GM21390 (cell line): ENCODE measurements at regions not wholly inside any gene's neighbourhood (a gene's known extent, or its start where the extent isn't known, plus 50 kb on each side); places are given as distances from the start of the nearest gene placed in this dataset.
A peak's percentile ranks its signal among the peaks of the same experiment; 100 is the strongest.
"Not testable (repeated sequence)": the region's sequence is repeated elsewhere in the genome, so short reads cannot be mapped to it uniquely, and the experiment has no call there.

Source experiments
- ATAC-seq: cut with Tn5 transposase; IDR thresholded peaks from one replicate; pipeline ENCODE4 v1.9.1; 2021; ENCODE audit not compliant: unreplicated experiment

DNA sequence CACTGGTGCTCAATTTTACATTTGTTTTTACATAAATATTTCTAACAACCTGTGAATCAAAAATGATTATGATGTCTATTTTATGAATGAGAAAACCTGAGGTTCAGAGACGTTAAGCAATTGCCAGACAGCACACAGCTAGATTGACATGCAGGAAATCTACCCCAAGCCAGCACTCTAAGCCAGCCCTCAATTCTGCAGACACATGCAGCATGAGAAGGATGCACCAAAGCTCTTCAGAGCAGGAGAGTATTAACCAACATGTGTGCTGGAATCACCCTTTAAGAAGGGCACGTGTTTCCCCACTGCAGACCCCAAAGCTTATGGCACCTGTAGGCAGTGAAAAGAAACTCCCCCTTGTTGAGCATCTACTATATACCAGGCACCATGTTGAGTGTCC lies 126.1 kb upstream of the ARHGEF3 start:
- no peak for ATAC-seq

DNA sequence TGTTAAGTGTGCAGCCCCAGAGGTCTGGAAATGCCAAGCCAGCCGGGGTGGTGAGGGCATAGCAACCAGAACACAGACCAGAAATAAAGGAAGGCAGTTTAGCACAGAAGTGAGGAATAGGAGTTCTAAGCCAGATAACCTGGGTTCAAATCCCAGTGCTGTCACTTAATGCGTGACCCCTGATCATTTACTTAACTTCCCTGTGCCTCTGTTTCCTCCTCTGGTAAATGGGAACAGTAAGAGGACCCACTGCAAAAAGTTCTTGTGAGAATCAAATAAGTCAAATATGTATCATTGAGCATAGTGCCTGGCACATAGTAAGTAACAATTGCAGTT lies 125.2 kb upstream of the ARHGEF3 start:
- no peak for ATAC-seq

DNA sequence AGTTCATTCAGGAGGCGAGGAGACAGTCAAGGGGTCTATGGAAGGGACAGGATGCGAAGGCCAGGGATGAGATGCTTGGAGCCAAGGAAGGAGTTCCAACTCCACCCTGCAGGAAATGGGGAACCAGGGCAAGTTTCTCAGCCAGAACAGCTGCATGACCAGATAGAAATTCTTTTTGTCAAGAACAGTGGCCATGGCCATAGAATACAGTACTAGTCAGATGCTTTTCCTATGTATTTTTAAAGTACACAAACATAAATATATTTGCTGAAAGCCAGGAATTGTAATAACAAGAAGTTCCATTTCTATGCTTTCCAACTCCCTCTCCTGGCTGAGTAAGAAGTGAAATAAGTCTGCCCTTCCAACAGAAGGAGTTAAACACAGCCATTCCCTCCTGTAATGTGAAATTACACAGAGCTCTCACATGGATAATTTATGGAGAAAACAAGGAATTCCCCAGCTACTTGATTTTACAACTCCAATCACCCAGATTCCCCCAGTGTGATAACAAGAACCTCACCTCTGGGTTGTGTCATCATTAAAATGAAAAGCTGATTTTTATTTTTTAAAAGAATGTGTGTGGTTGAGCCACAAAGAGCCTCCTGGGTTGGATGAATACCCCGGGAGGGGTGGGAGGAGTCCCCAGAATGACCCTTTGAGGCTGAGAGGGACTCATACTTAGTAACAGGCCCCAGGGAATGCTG lies 124.6 kb upstream of the ARHGEF3 start:
- ATAC-seq: no peak

DNA sequence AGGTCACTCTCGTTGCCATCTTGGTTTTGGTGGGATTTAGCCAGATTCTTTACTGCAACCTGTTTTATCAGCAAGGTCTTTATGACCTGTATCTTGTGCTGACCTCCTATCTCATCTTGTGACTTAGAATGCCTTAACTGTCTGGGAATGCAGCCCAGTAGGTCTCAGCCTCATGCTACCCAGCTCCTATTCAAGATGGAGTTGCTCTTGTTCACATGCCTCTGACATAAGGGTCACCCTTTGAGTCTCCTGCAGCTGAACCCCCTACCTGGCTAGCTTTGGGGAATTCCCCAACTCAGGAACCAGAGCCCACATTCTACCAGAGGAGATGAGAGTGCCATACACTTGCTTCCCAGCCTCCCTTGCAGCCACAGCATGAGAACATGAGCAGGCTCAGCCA lies 123.0 kb upstream of the ARHGEF3 start:
- ATAC-seq: not testable (repeated sequence)

DNA sequence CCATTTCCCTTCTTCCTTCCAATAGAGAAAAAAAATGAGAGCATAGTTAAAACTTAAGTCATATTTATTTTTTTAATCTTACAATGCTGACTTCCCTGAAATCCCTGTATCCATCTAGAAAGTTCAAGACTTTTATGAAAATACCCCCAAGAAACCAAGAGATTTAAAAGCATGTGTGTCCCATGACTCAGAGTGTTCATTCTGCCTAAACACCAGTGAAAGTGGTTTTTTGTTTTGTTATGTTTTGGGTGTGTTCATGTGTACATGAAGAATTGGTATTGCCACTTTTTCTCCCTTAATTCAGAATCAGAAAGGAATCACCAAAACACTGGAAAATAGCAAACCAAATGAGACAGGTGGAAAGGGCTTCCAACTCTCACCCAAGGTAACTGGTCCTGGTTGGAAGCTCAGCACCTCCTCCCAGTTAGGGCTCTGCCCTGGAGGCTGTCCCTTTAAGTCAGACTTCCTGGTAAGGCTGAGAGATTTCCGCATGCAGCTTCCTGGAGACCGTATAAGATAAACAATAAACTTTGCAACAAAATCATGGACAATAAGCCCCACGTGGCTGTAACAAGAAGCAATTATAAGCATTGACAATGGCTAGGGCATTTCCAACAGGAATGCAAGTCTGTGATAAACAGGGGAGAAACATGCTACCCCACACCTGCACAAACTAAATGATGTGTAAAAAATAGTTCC lies 121.9 kb upstream of the ARHGEF3 start:
- ATAC-seq: no peak

DNA sequence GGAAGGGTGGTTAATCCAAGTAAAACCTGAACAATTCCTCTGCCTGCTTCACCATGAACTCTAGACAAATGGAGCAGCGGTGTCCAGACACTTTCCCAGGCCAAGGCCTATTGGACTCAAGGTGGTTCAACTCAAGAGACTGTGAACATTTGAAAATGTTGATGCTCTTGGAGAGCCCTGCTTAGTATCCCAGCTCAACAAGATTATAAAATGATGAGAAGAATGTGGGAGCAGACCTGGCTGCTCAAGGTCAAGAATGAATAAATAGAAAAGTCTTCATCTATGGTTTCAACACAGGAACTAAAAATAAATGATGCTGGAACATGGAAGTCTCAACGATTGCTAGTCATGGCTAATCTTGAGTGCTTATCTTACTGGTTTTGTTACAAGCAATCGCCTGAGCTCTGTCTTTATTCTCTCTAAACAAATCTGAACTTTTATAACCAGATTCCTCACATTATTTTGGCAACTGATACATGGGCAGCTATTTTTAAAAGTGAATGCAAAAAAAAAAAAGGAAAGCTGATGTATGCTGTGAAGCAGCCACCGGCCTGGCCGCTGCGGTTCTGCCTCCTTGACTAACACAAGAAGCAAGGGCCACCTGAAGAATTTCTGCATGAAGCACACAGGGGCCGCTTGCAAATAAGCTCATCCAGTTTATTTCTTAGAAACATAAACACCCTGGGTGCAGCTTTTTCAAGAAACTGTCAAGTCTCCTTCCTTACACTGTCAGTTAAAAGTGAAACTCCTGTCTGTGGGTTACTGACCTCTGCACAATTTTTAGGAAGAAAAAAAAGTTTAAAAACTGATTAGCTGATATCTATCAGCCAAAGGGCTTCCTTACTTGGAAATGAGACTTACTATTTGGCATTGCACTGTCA lies 120.1 kb upstream of the ARHGEF3 start:
- no peak for ATAC-seq

DNA sequence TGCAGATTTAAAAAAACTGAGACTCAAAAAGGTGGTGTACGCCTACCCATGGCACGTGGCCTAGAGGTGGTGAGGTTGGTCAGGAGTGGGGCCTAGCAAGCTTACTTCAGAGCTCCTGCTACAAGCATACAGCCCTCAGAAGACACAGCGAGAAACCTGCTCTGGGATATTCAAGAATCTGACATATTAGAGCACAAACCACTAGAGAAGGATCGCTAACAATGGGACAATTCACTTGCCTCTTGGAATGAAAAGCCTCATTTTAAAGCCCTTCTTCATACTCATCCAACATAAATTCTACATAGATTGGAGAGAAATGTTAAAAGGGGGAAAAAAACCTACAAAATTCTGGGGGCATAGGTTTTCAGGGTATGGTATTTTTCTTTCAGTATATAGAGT lies 118.0 kb upstream of the ARHGEF3 start:
- no peak for ATAC-seq

DNA sequence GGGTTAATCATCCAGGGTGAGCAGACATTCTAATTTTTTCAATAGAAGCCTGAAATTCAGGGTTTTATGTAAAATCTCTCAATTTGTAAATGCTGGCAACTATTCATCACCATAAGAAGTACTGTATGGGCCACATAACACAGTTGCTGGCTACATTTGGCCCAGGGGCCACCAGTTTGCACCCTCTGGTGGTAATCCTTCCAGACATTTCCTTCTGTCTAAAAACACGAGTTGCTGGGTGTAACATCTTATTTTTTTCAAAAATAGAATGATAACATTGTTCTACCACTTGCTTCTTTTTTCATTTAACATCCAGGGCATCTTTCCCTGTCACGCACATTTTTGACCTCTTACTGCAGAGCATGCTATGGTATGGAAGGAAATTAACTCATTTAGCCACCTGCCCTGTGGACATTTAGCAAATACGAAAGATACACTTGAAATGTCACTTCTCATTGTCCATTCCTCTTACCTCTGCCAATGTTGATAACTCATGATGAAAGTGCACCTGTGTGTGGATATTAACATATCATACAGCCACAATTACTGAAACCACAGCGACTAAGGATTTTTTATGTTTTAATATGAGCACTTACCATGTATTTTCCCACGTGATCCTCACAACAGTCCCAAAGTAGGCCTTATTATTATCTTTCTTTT lies 117.5 kb upstream of the ARHGEF3 start:
- ATAC-seq: no peak

DNA sequence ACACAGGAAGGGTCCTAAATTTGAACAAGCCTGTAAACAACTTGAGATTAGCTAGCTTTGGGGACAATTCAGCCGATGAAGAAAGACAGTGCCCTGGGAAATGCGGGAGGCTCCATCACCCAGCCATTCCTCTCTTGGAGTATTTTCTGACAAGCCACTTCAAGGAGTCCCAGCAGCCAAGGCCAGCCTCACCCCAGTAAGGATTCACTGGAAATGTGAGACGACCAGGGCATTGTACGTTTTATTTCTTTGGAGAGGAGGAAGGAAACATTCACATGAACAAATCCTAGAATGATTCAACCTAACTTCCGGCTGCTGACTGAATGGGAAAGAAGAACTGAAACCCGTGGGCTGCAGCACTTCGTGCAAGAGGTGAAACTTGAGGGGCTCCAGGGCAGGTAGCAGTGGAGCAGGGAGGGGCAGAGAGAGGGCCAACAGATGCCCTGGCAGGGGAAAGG lies 116.4 kb upstream of the ARHGEF3 start:
- ATAC-seq: peak; percentile 47

DNA sequence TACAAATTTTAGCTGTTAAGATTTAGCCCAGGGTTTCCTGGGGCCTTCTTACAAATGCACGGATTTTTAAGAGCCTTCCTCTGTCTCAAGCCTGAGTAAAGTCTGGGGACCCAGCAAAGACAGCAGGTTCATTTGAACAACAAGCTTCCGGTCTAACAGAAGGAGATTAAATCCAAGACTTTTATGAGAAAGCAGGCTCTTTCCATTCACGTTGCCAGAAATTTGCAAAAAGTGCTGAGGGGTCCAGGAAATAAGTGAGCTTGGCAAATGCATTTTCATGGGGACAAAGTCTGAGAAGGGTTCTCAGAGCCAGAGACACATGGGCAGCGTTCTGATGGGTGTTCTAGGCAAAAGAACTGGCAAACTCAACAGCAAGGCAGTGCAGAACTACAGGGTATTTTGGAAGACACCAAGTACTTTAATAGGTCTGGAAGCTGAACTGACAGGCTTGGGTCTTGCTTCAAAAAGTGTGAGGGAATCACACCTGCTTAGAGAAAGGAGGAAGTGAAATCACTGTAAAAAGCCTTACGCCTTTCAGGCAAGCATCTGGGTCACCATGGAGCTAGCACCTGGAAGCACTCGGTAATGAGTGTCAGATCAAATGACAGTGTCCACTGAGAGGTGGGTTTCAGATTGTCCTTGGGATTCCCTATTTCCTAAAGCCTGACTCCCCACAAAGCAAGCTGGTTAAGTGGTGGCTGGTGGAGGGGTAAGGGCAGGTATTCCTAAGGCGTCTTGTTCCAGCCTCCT lies 115.8 kb upstream of the ARHGEF3 start:
- peak; percentile 72 for ATAC-seq

DNA sequence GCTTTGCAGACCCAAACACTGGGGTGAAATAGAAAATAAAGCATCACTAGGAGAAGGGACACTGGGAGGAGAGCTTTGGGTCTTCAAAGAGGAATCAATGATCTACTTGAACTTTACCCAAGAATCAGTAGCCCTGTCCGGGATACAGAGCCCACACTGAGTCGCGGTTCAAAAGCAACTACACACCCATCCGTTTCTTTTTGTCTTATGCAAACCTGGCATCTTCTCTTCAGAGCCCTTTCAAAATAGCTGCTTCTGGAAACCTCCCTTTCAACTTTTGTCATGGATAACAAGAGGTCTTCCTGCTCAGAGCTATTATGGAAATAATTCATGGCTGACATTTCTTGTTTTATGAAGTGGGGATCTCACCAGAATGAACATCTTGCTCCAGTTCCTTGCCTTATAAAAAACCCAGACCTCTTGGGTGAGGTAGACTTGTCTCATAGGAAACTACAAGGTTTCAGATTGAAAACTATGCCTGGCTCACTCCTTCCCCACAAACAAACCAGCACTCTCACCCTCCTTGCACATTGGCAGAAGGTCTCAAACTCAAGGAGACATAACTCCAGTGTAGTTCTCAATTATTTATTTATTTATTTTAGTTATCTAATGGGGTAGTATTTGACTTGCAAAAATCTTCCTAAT lies 115.1 kb upstream of the ARHGEF3 start:
- no peak for ATAC-seq

DNA sequence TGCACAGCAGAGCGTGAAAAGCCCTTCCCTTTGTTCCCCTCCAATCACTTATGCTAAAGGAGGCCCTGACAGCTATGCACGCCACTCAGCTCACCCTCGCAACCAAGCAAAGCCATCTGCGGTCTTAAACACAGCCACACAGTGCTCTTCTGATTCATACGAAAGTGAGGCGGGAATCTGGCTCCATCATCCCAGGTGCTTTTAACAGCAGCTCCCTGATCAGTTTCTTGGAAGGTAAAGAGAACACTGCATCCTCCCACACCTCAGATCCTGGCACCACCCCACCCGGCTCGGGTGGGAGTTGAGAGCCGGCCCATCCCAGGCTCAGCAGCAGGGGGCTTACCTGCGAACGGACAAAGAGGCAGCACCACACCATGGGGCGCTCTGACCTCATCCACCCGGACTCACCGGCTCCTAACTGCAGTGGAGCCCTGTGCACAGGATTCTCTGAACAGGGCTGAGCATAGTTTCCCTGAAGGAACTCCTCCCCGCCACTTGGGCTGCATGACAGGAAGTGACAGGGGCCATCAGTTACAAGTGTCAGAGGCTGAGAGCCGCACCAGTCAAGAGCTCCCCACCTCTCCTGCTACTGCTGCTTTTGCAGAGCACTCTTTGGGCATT lies 114.3 kb upstream of the ARHGEF3 start:
- ATAC-seq: peak; percentile 45

DNA sequence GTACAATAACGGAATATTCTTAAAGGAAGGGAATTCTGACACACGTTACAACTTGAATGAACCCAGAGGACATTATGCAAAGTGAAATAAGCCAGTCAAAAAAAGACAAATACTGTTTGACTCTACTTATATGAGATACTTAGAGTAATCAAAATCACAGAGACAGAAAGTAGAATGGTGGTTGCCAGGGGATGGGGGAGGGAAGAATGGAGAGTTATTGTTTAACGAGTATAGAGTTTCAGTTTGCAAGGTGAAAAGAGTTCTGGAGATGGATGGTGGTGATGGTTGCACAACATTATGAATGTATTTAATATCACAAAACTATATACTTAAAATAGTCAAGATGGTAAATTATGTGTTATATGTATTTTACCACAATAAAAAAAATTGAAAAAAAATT lies 112.9 kb upstream of the ARHGEF3 start:
- ATAC-seq: no peak

DNA sequence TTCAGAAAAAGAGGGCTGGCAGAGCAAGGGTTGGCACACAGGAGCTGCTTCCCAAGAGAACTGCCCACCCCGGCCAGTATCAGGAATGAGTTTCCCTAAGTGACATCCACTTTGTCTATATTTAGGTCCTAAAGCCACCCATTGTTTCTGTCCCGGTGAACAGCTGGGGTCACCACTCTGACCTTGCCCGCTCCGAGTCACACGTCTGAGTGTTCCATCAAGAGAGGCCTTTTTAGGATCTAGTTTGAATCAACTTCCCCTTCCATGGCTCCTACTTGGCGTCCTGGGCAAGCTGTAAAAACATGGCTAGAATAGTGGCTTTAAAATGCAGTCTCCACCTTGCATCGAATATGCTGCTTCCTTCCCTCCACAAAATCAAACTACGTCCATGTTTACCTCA lies 109.6 kb upstream of the ARHGEF3 start:
- no peak for ATAC-seq

DNA sequence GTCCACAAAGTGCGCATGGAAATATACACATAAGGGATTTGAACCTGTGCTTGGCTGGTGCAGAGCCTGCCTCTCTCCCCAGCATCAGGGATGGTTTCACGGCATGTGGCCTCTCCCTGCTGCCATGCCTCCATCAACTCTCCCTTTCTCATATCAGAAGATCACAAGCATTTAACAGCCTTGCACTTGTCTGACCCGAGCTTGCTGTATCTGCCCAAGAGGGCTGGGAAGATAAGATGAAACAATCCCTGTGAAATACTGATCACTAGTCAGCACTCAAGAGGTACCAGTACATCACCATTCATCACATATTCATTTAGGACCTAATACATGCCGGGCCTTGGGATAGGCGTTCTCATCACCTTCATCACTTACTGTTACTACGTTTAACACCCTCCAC lies 107.6 kb upstream of the ARHGEF3 start:
- no peak for ATAC-seq

DNA sequence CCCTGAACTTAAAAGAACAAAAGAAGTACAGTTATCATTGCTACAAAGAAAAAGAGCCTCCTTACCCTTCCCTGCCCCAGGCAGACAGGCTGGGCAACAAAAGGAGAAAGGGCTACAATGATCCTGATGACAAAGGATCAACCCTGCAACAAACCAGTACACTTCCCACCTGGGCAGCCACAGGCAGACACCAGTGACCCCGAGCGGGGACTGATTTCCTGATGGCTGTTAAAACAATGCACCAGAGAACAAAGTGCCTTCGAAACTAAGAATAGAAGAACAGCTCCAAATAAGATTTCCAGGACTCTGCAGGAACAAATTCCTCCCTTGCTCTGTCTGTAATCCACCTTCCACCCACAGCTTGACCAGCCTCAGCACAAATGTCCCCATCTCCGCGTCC lies 106.3 kb upstream of the ARHGEF3 start:
- ATAC-seq: no peak

DNA sequence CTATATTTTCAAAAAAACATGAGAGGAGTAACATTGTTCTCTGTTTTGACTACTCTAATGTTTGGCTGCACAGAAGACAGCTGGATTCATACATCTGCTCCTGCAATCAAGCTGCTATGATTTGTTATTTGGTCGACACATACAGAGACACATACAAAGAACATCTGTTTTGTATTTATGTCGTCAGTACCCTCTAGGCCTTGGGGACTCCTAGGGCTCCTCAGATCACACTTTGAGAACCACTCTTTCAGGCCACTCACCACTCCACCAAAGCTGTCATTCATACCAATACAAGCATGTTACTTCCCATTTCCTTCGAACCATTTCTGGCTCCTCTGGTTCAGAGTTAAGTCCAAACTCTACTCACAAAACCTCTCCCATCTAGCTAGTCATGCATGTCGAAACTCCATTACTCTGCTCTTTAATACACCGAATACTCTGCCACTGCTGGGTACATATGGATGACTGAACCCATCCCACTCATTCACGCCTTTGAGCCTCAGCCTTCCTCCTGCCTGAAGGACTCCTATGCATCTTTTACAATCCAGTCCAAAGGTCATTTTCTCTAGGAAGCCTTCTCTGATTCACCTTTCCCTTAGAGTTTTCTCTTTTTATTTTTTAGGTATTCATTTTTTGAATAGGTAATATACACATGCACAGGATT lies 102.9 kb upstream of the ARHGEF3 start:
- no peak for ATAC-seq

DNA sequence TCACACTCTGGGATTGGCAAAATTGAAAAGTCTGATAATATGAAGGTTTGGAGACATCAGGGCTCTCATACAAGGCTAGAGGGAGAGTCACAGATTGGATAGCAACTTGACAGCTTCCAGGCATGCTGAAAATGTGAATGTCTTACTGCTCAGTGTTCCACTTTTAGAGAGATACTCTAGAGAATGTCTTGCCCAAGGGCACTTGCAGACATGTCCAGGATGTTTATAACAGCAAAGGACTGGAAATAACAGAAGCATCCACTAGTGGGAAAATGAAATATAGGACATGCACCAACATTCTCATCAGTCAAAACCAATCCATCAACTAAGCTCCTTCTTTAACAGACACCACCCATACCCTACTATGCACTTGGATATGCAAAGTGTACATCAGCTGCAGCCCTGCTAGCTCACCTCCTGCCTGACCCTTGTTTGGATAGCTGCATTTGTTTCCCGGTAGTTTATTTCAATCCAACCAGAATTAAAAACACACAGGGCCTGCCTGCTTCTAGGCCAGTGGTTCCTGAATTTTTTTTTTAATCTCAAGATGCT lies 101.6 kb upstream of the ARHGEF3 start:
- no peak for ATAC-seq
